WTC11 (cell line): ENCODE measurements at regions not wholly inside any gene's neighbourhood (a gene's known extent, or its start where the extent isn't known, plus 50 kb on each side); places are given as distances from the start of the nearest gene placed in this dataset.

ENCODE experiments used
- ATAC-seq: fragments of 200-7000 bp; cut with Tn5 transposase; 2 replicates; pipeline ENCODE4 v1.10.0; 2021; ENCODE audit warnings: mild to moderate bottlenecking, moderate library complexity
- CTCF ChIA-PET: fragments of 300-600 bp; sonication (Branson Sonifier 250); formaldehyde crosslinking; loops from one replicate; lab custom pipeline; 2021; ENCODE audit warnings: antibody characterized with exemption; lab: Charles Lee
- POLR2A ChIA-PET: fragments of 350-600 bp; sonication (Branson Sonifier 250); formaldehyde crosslinking; loops from one replicate; lab custom pipeline; 2021; ENCODE audit warnings: antibody characterized with exemption; lab: Charles Lee
- DNase-seq: peaks from one replicate; pipeline ENCODE4 v3.0.0; 2021; ENCODE audit warnings: low spot score
- H3K27ac Mint-ChIP-seq: 2 replicates; pipeline ENCODE4 v1.8.0; 2021; ENCODE audit warnings: mixed read lengths
- H3K27me3 Mint-ChIP-seq: 2 replicates; pipeline ENCODE4 v1.8.0; 2021; ENCODE audit warnings: low read depth, mild to moderate bottlenecking, moderate library complexity, mixed read lengths
- H3K36me3 Mint-ChIP-seq: 2 replicates; pipeline ENCODE4 v1.8.0; 2021; ENCODE audit warnings: mixed read lengths
- H3K4me1 Mint-ChIP-seq: 2 replicates; pipeline ENCODE4 v1.8.0; 2022; ENCODE audit warnings: mixed read lengths
- H3K4me3 Mint-ChIP-seq: 2 replicates; pipeline ENCODE4 v1.8.0; 2021; ENCODE audit warnings: mild to moderate bottlenecking, moderate library complexity, mixed read lengths
- H3K9me3 Mint-ChIP-seq: 2 replicates; pipeline ENCODE4 v1.8.0; 2021; ENCODE audit warnings: mixed read lengths
- CREB1 ChIP-seq: sonication (generic); formaldehyde crosslinking; IDR thresholded peaks from 2 replicates; pipeline ENCODE4 v1.8.0; 2023; ENCODE audit warnings: mild to moderate bottlenecking, missing genetic modification reagents
- E2F4 ChIP-seq: sonication (generic); formaldehyde crosslinking; IDR thresholded peaks from 2 replicates; pipeline ENCODE4 v1.8.1; 2022; ENCODE audit warnings: low read depth, mild to moderate bottlenecking, moderate library complexity, missing genetic modification reagents, borderline replicate concordance
- ELF4 ChIP-seq: sonication (generic); formaldehyde crosslinking; IDR thresholded peaks from 2 replicates; pipeline ENCODE4 v1.8.1; 2022; ENCODE audit warnings: low read depth, mild to moderate bottlenecking, moderate library complexity, missing genetic modification reagents
- EMX1 ChIP-seq: fragments of 250-450 bp; sonication (Bioruptor Pico); IDR thresholded peaks from 2 replicates; pipeline ENCODE4 v1.8.0; 2021; ENCODE audit warnings: mild to moderate bottlenecking
- ESRRA ChIP-seq: sonication (generic); formaldehyde crosslinking; IDR thresholded peaks from 2 replicates; pipeline ENCODE4 v1.8.1; 2022; ENCODE audit warnings: mild to moderate bottlenecking, missing genetic modification reagents, borderline replicate concordance
- FOXJ3 ChIP-seq: sonication (generic); formaldehyde crosslinking; IDR thresholded peaks from 2 replicates; pipeline ENCODE4 v1.9.0; 2021; ENCODE audit warnings: missing genetic modification reagents, mild to moderate bottlenecking, borderline replicate concordance
- FOXP1 ChIP-seq: sonication (generic); formaldehyde crosslinking; IDR thresholded peaks from 2 replicates; pipeline ENCODE4 v1.8.0; 2022; ENCODE audit warnings: missing genetic modification reagents, mild to moderate bottlenecking, moderate library complexity, borderline replicate concordance
- GTF2I ChIP-seq: fragments of 250-450 bp; sonication (Bioruptor Pico); conservative IDR thresholded peaks from 2 replicates; pipeline ENCODE4 v1.4.0; 2021; ENCODE audit warnings: mild to moderate bottlenecking
- JAZF1 ChIP-seq: fragments of 250-450 bp; sonication (Bioruptor Pico); IDR thresholded peaks from 2 replicates; pipeline ENCODE4 v1.9.0; 2021; ENCODE audit warnings: moderate library complexity, mild to moderate bottlenecking, inconsistent platforms
- JUN ChIP-seq: sonication (generic); formaldehyde crosslinking; IDR thresholded peaks from 2 replicates; pipeline ENCODE4 v1.8.0; 2023; ENCODE audit warnings: mild to moderate bottlenecking, missing genetic modification reagents
- KAT7 ChIP-seq: sonication (generic); formaldehyde crosslinking; IDR thresholded peaks from 2 replicates; pipeline ENCODE4 v1.8.1; 2023; ENCODE audit warnings: missing genetic modification reagents, mild to moderate bottlenecking, borderline replicate concordance
- MXD4 ChIP-seq: fragments of 250-450 bp; sonication (Bioruptor Pico); IDR thresholded peaks from 2 replicates; pipeline ENCODE4 v1.8.0; 2021; ENCODE audit warnings: mild to moderate bottlenecking, moderate library complexity, borderline replicate concordance
- NFE2L1 ChIP-seq: sonication (generic); formaldehyde crosslinking; IDR thresholded peaks from 2 replicates; pipeline ENCODE4 v1.8.1; 2023; ENCODE audit warnings: missing genetic modification reagents
- NR3C1 ChIP-seq: sonication (generic); formaldehyde crosslinking; conservative IDR thresholded peaks from 2 replicates; pipeline ENCODE4 v1.8.1; 2023; ENCODE audit warnings: low read depth, mild to moderate bottlenecking, missing genetic modification reagents
- OVOL2 ChIP-seq: fragments of 250-450 bp; sonication (Bioruptor Pico); IDR thresholded peaks from 2 replicates; pipeline ENCODE4 v1.9.0; 2021; ENCODE audit warnings: mild to moderate bottlenecking, borderline replicate concordance
- PRRX2 ChIP-seq: fragments of 250-450 bp; sonication (Bioruptor Pico); IDR thresholded peaks from 2 replicates; pipeline ENCODE4 v1.8.0; 2021; ENCODE audit warnings: mild to moderate bottlenecking
- RORB ChIP-seq: fragments of 250-450 bp; sonication (Bioruptor Pico); IDR thresholded peaks from 2 replicates; pipeline ENCODE4 v1.9.0; 2021; ENCODE audit warnings: mild to moderate bottlenecking
- SMAD4 ChIP-seq: sonication (generic); formaldehyde crosslinking; IDR thresholded peaks from 2 replicates; pipeline ENCODE4 v1.8.0; 2022; ENCODE audit warnings: mild to moderate bottlenecking, missing genetic modification reagents
- TCF7 ChIP-seq: sonication (generic); formaldehyde crosslinking; IDR thresholded peaks from 2 replicates; pipeline ENCODE4 v1.8.0; 2022; ENCODE audit warnings: mild to moderate bottlenecking, low read depth, missing genetic modification reagents, moderate library complexity
- ZNF121 ChIP-seq: sonication (generic); formaldehyde crosslinking; IDR thresholded peaks from 2 replicates; pipeline ENCODE4 v1.8.0; 2023; ENCODE audit warnings: missing genetic modification reagents
- ZNF232 ChIP-seq: sonication (generic); formaldehyde crosslinking; IDR thresholded peaks from 2 replicates; pipeline ENCODE4 v1.8.0; 2022; ENCODE audit warnings: mild to moderate bottlenecking, missing genetic modification reagents
- ZNF423 ChIP-seq: fragments of 250-450 bp; sonication (Bioruptor Pico); IDR thresholded peaks from 2 replicates; pipeline ENCODE4 v2.1.2; 2022; ENCODE audit warnings: mild to moderate bottlenecking, moderate library complexity
- TF ChIP-seq, protein P1 (sequence below): sonication (generic); formaldehyde crosslinking; IDR thresholded peaks from 2 replicates; pipeline ENCODE4 v1.8.1; 2022; ENCODE audit warnings: mild to moderate bottlenecking, moderate library complexity, missing genetic modification reagents
- TF ChIP-seq, protein P2 (sequence below): sonication (generic); formaldehyde crosslinking; IDR thresholded peaks from 2 replicates; pipeline ENCODE4 v1.8.0; 2022; ENCODE audit warnings: mild to moderate bottlenecking, missing genetic modification reagents
- TF ChIP-seq, protein P3 (sequence below): fragments of 250-450 bp; sonication (Bioruptor Pico); IDR thresholded peaks from 2 replicates; pipeline ENCODE4 v1.9.0; 2021; ENCODE audit warnings: mild to moderate bottlenecking
- TF ChIP-seq, protein P4 (sequence below): fragments of 250-450 bp; sonication (Bioruptor Pico); IDR thresholded peaks from 2 replicates; pipeline ENCODE4 v1.9.0; 2021; ENCODE audit warnings: moderate library complexity, mild to moderate bottlenecking, inconsistent platforms, borderline replicate concordance
- TF ChIP-seq, protein P5 (sequence below): sonication (generic); formaldehyde crosslinking; IDR thresholded peaks from 2 replicates; pipeline ENCODE4 v1.8.0; 2022; ENCODE audit warnings: mild to moderate bottlenecking, missing genetic modification reagents

DNA sequence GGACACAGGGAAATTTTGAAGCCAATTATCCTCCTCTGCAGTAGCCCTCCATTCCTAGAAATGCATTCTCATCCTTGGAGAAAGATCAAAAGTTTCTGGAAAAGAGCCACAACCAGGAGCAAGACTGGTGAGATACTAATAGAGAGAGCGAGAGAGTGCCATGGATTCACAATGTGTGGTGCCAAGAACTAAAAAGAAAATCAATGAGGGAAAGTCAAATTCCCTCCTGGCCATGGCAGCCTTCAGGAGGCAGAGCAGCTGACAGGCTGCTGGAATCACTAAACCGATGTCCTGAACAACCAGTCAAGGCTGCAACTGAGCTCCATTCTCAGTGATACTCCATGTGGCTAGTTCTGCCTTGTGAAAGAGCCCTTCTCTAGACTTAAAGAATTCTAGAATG lies 561.0 kb downstream of the SOX6 start:
- H3K4me3 Mint-ChIP-seq: no peak overlapping the region
- CTCF ChIA-PET: no interaction called here
- no peak for ATAC-seq
- no peak for DNase-seq
- TF ChIP-seq, protein P1, sequence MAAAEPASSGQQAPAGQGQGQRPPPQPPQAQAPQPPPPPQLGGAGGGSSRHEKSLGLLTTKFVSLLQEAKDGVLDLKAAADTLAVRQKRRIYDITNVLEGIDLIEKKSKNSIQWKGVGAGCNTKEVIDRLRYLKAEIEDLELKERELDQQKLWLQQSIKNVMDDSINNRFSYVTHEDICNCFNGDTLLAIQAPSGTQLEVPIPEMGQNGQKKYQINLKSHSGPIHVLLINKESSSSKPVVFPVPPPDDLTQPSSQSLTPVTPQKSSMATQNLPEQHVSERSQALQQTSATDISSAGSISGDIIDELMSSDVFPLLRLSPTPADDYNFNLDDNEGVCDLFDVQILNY: no peak
- TF ChIP-seq E2F4 (CRISPR knock-in tag) (no peak), GTF2I (CRISPR knock-in tag) (no peak), ZNF423 (CRISPR knock-in tag) (no peak), ELF4 (CRISPR knock-in tag) (no peak), NR3C1 (CRISPR knock-in tag) (no peak), EMX1 (CRISPR knock-in tag) (no peak), JUN (CRISPR knock-in tag) (no peak), TCF7 (CRISPR knock-in tag) (no peak), JAZF1 (CRISPR knock-in tag) (no peak), CREB1 (CRISPR knock-in tag) (no peak), RORB (no peak), FOXP1 (CRISPR knock-in tag) (no peak), KAT7 (CRISPR knock-in tag) (no peak), FOXJ3 (CRISPR knock-in tag) (no peak), ESRRA (CRISPR knock-in tag) (no peak)
- TF ChIP-seq, protein P2, sequence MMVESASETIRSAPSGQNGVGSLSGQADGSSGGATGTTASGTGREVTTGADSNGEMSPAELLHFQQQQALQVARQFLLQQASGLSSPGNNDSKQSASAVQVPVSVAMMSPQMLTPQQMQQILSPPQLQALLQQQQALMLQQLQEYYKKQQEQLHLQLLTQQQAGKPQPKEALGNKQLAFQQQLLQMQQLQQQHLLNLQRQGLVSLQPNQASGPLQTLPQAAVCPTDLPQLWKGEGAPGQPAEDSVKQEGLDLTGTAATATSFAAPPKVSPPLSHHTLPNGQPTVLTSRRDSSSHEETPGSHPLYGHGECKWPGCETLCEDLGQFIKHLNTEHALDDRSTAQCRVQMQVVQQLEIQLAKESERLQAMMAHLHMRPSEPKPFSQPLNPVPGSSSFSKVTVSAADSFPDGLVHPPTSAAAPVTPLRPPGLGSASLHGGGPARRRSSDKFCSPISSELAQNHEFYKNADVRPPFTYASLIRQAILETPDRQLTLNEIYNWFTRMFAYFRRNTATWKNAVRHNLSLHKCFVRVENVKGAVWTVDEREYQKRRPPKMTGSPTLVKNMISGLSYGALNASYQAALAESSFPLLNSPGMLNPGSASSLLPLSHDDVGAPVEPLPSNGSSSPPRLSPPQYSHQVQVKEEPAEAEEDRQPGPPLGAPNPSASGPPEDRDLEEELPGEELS (CRISPR knock-in tag): no peak
- TF ChIP-seq, protein P3, sequence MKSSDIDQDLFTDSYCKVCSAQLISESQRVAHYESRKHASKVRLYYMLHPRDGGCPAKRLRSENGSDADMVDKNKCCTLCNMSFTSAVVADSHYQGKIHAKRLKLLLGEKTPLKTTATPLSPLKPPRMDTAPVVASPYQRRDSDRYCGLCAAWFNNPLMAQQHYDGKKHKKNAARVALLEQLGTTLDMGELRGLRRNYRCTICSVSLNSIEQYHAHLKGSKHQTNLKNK (CRISPR knock-in tag): no peak
- TF ChIP-seq, all 79 proteins: peak for 0
- no peaks in the 10 kb centered on the region for H3K27me3 Mint-ChIP-seq
- POLR2A ChIA-PET: no interaction called here
- no peaks in the 10 kb centered on the region for H3K4me1 Mint-ChIP-seq
- peaks cover 32% of the 10 kb centered on the region for H3K9me3 Mint-ChIP-seq
- H3K36me3 Mint-ChIP-seq: peaks cover 5% of the 10 kb centered on the region
- no peak overlapping the region for H3K27ac Mint-ChIP-seq

DNA sequence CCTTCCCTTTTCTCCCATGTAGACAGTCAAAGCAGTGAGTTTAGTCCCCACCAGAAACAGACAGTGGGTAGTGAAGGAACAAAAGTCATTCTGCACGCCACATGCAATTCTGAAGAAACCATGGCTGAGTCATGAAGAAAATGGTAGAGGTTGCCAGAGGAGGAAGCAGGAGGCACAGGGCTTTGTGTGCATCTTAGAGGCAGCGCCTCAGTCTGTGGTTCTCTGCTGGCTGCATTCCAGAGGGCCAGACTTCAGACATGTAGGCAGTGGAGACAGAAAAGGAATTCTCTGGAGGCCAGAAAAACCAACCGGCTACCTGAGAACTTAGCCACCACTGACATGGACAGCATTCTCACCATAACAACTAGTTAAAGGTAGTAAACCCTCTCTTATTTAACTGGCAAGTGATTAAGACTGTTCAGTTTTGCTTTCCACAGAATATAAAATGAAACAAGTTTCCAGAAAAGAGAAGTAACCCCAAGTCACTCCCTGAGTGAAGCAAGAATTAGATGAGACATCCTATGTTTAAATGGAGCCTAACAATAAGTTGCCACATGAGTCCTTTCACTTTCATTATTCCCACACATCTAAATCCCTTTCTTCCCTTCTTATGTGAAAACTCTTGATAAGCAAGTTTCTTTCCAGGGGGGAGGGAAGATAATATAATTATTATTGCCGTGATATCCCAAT lies 556.1 kb downstream of the SOX6 start:
- Mint-ChIP-seq H3K27me3 (no peaks in the 10 kb centered on the region), H3K4me3 (no peak overlapping the region), H3K4me1 (no peaks in the 10 kb centered on the region), H3K9me3 (peaks cover 3% of the 10 kb centered on the region; the same call in 1 of the 2 replicates), H3K36me3 (no peaks in the 10 kb centered on the region)
- ATAC-seq (no peak), DNase-seq (no peak)
- CTCF ChIA-PET: no interaction called here
- no peak for TF ChIP-seq TCF7 (CRISPR knock-in tag)
- TF ChIP-seq MXD4 (CRISPR knock-in tag): no peak
- TF ChIP-seq, all 79 proteins: peak for 0
- POLR2A ChIA-PET: no interaction called here
- H3K27ac Mint-ChIP-seq: no peak overlapping the region

- CTCF ChIA-PET: no interaction called here
- Mint-ChIP-seq H3K9me3 (peaks cover 3% of the 10 kb centered on the region; the same call in 1 of the 2 replicates), H3K36me3 (no peaks in the 10 kb centered on the region), H3K27ac (no peak overlapping the region), H3K4me1 (no peaks in the 10 kb centered on the region), H3K4me3 (no peak overlapping the region), H3K27me3 (no peaks in the 10 kb centered on the region)
- ATAC-seq (no peak), DNase-seq (no peak)
- POLR2A ChIA-PET: no interaction called here
- TF ChIP-seq ZNF121 (CRISPR knock-in tag) (no peak), SMAD4 (CRISPR knock-in tag) (no peak), NFE2L1 (no peak), ZNF232 (CRISPR knock-in tag) (no peak), OVOL2 (CRISPR knock-in tag) (no peak), PRRX2 (CRISPR knock-in tag) (no peak), ESRRA (CRISPR knock-in tag) (no peak)
- TF ChIP-seq, protein P2 (CRISPR knock-in tag): no peak
- TF ChIP-seq, protein P4, sequence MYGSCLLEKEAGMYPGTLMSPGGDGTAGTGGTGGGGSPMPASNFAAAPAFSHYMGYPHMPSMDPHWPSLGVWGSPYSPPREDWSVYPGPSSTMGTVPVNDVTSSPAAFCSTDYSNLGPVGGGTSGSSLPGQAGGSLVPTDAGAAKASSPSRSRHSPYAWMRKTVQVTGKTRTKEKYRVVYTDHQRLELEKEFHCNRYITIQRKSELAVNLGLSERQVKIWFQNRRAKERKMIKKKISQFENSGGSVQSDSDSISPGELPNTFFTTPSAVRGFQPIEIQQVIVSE (CRISPR knock-in tag): no peak
- TF ChIP-seq, protein P5, sequence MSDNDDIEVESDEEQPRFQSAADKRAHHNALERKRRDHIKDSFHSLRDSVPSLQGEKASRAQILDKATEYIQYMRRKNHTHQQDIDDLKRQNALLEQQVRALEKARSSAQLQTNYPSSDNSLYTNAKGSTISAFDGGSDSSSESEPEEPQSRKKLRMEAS (CRISPR knock-in tag): no peak
Measured at GRCh38 chr11:15801126-15801525, 555.2 kb downstream of the SOX6 start.
